OCI-LY3 (cell line): ENCODE measurements at regions not wholly inside any gene's neighbourhood (a gene's known extent, or its start where the extent isn't known, plus 50 kb on each side); places are given as distances from the start of the nearest gene placed in this dataset.

Source experiments
- H2AFZ ChIP-seq: fragments of 200-600, 300-600 bp; shearing (Covaris generic); 2 replicates; pipeline ENCODE4 v1.6.0; 2014; ENCODE audit warnings: antibody characterized with exemption, low read depth, low read length
- H3K27ac ChIP-seq: fragments of 200-600, 300-600 bp; sonication (generic); 2 replicates; pipeline ENCODE4 v1.5.1; 2014; ENCODE audit warnings: mild to moderate bottlenecking, low read length, moderate library complexity, mixed read lengths
- H3K27me3 ChIP-seq: fragments of 200-600, 300-600 bp; sonication (generic); 2 replicates; pipeline ENCODE4 v1.6.1; 2014; ENCODE audit warnings: low read depth, low read length, mixed read lengths
- H3K36me3 ChIP-seq: fragments of 200-600, 300-600 bp; sonication (generic); replicated peaks from 2 replicates; pipeline ENCODE3; 2014; ENCODE audit warnings: low read depth, low read length, mixed read lengths
- H3K4me1 ChIP-seq: fragments of 300-600, 200-600 bp; sonication (generic); 2 replicates; pipeline ENCODE4 v1.6.1; 2014; ENCODE audit warnings: low read length, mixed read lengths
- H3K4me2 ChIP-seq: fragments of 200-600, 300-600 bp; sonication (generic); 2 replicates; pipeline ENCODE4 v1.6.1; 2014; ENCODE audit warnings: low read length, mixed read lengths
- H3K4me3 ChIP-seq: fragments of 300-600, 200-600 bp; sonication (generic); 2 replicates; pipeline ENCODE4 v1.5.1; 2014; ENCODE audit warnings: antibody characterized with exemption, mild to moderate bottlenecking, low read length, moderate library complexity
- H3K79me2 ChIP-seq: fragments of 300-600, 200-600 bp; shearing (Covaris generic); 2 replicates; pipeline ENCODE4 v1.6.1; 2014; ENCODE audit warnings: mild to moderate bottlenecking, low read length, mixed read lengths
- H3K9ac ChIP-seq: fragments of 300-600, 200-600 bp; shearing (Covaris generic); 2 replicates; pipeline ENCODE4 v1.6.0; 2014; ENCODE audit warnings: mild to moderate bottlenecking, low read length, moderate library complexity
- H3K9me3 ChIP-seq: fragments of 200-600, 300-600 bp; shearing (Covaris generic); 2 replicates; pipeline ENCODE4 v1.6.1; 2014; ENCODE audit warnings: low read length, mixed read lengths; ENCODE audit not compliant: insufficient read depth
- H4K20me1 ChIP-seq: fragments of 200-600, 300-600 bp; sonication (generic); 2 replicates; pipeline ENCODE4 v1.6.1; 2016; ENCODE audit warnings: low read length, mixed read lengths; ENCODE audit not compliant: insufficient read depth
- CTCF ChIP-seq: fragments of 200-600, 300-600 bp; sonication (generic); IDR thresholded peaks from 2 replicates; pipeline ENCODE4 v1.5.1; 2014; ENCODE audit warnings: antibody characterized with exemption, low read length, low read depth
- EZH2phosphoT487 ChIP-seq: fragments of 200-600 bp; shearing (Covaris generic); IDR thresholded peaks from 2 replicates; pipeline ENCODE4 v1.6.1; 2018; ENCODE audit warnings: antibody characterized with exemption, mixed run types, low read depth

GRCh38 chr13:50124536-50125303, 109.5 kb downstream of the KCNRG start:
- TF ChIP-seq EZH2phosphoT487, result no peak
- no peak for TF ChIP-seq CTCF

GRCh38 chr13:50125304-50125553, 110.0 kb downstream of the KCNRG start:
- peak overlapping the region; percentile 86 for H3K9ac ChIP-seq
- peaks cover 70% of the 10 kb centered on the region for H3K4me1 ChIP-seq
- no peak for TF ChIP-seq CTCF
- TF ChIP-seq EZH2phosphoT487, result no peak
- H3K9me3 ChIP-seq, result no peaks in the 10 kb centered on the region
- H3K79me2 ChIP-seq, result peaks cover 14% of the 10 kb centered on the region
- H3K27me3 ChIP-seq, result 0 out of 2 replicates have a peak, but pooled peaks cover 9% of the 10 kb centered on the region
- H3K36me3 ChIP-seq, result no peaks in the 10 kb centered on the region
- 0 out of 2 replicates have a peak, but pooled peaks cover 6% of the 10 kb centered on the region for H4K20me1 ChIP-seq
- peak overlapping the region; percentile 43; the same call in 1 of the 2 replicates for H2AFZ ChIP-seq
- H3K4me3 ChIP-seq, result peak overlapping the region; percentile 85
- H3K4me2 ChIP-seq, result peak overlapping the region; percentile 97
- H3K27ac ChIP-seq, result peak overlapping the region; percentile 83

More at GRCh38 chr13:50124536-50125303, 109.5 kb downstream of the KCNRG start:
- H4K20me1 ChIP-seq, result 0 out of 2 replicates have a peak, but pooled peaks cover 6% of the 10 kb centered on the region
- peak overlapping the region; percentile 97 for H3K4me2 ChIP-seq
- peak overlapping the region; percentile 86 for H3K9ac ChIP-seq
- peak overlapping the region; percentile 43; the same call in 1 of the 2 replicates for H2AFZ ChIP-seq
- H3K9me3 ChIP-seq, result no peaks in the 10 kb centered on the region
- 0 out of 2 replicates have a peak, but pooled peaks cover 9% of the 10 kb centered on the region for H3K27me3 ChIP-seq
- H3K36me3 ChIP-seq, result no peaks in the 10 kb centered on the region
- peaks cover 14% of the 10 kb centered on the region for H3K79me2 ChIP-seq
- peak overlapping the region; percentile 83 for H3K27ac ChIP-seq
- H3K4me3 ChIP-seq, result peak overlapping the region; percentile 85
- H3K4me1 ChIP-seq, result peaks cover 67% of the 10 kb centered on the region

- TF ChIP-seq EZH2phosphoT487 (no peak), CTCF (no peak)
- no peaks in the 10 kb centered on the region for H3K36me3 ChIP-seq
- peaks cover 14% of the 10 kb centered on the region for H3K79me2 ChIP-seq
- H3K9ac ChIP-seq, result peak overlapping the region; percentile 86
- H3K4me1 ChIP-seq, result peaks cover 69% of the 10 kb centered on the region
- H2AFZ ChIP-seq, result peak overlapping the region; percentile 49; the same call in 1 of the 2 replicates
- no peaks in the 10 kb centered on the region for H3K9me3 ChIP-seq
- H3K27ac ChIP-seq, result peak overlapping the region; percentile 83
- 0 out of 2 replicates have a peak, but pooled peaks cover 9% of the 10 kb centered on the region for H3K27me3 ChIP-seq
- H4K20me1 ChIP-seq, result 0 out of 2 replicates have a peak, but pooled peaks cover 6% of the 10 kb centered on the region
- H3K4me2 ChIP-seq, result peak overlapping the region; percentile 97
- H3K4me3 ChIP-seq, result peak overlapping the region; percentile 85
Observed at GRCh38 chr13:50125554-50126262, 110.5 kb downstream of the KCNRG start.
